Lower leg skin (tissue), 3 donors: ENCODE measurements at regions not wholly inside any gene's neighbourhood (a gene's known extent, or its start where the extent isn't known, plus 50 kb on each side); places are given as distances from the start of the nearest gene placed in this dataset.

Source experiments
- POLR2A ChIP-seq, 2 donors: fragments of 450-650 bp; IDR thresholded peaks; one replicate each; pipeline ENCODE4 v1.6.1; 2016 to 2017; ENCODE audit warnings: antibody characterized with exemption in 2 of 2, mild to moderate bottlenecking in 1 of 2, moderate library complexity in 1 of 2
- TF ChIP-seq, protein P1 (sequence below), 3 donors: fragments of 450-650 bp; IDR thresholded peaks; one replicate each; pipeline ENCODE4 v1.5.1; 2016; ENCODE audit warnings: antibody characterized with exemption in 3 of 3, mild to moderate bottlenecking in 3 of 3, moderate library complexity in 2 of 3

DNA sequence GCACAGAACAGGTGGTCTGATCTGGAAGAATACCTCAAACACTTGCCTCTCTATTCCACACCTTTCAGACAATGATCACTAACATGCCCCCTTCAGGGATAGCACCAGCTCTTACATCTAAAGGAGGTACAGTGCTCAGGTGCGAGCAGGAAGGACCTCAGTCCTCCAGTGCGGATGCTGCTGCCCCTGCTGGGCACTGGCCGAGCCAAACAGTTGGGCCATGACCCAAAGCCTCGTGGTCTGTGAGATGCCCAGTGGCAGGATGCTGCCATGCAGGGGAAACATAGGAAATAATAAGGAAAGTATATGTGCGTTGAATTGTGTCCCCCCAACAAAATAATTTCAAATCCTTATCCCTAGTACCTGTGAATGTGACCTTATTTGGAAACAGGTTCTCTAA is 243.7 kb downstream of the NDUFA10 start:
- TF ChIP-seq, protein P1, sequence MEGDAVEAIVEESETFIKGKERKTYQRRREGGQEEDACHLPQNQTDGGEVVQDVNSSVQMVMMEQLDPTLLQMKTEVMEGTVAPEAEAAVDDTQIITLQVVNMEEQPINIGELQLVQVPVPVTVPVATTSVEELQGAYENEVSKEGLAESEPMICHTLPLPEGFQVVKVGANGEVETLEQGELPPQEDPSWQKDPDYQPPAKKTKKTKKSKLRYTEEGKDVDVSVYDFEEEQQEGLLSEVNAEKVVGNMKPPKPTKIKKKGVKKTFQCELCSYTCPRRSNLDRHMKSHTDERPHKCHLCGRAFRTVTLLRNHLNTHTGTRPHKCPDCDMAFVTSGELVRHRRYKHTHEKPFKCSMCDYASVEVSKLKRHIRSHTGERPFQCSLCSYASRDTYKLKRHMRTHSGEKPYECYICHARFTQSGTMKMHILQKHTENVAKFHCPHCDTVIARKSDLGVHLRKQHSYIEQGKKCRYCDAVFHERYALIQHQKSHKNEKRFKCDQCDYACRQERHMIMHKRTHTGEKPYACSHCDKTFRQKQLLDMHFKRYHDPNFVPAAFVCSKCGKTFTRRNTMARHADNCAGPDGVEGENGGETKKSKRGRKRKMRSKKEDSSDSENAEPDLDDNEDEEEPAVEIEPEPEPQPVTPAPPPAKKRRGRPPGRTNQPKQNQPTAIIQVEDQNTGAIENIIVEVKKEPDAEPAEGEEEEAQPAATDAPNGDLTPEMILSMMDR (IDR thresholded peaks at IDR 0.05), result no peak
- no peak for TF ChIP-seq POLR2A (IDR thresholded peaks at IDR 0.05)
